Umbilical cord (tissue), 1 donor: ENCODE measurements at regions not wholly inside any gene's neighbourhood (a gene's known extent, or its start where the extent isn't known, plus 50 kb on each side); places are given as distances from the start of the nearest gene placed in this dataset.
"Not testable (repeated sequence)": the region's sequence is repeated elsewhere in the genome, so short reads cannot be mapped to it uniquely, and the experiment has no call there.

Experiments used
- DNase-seq: peaks from one replicate; pipeline ENCODE4 v3.0.0-alpha.2; 2015; ENCODE audit warnings: low spot score

GRCh38 chrY:6091599-6091998 lies 154.4 kb upstream of the TSPY2 start:
- DNase-seq, result not testable (repeated sequence)

GRCh38 chrY:6130689-6131619 lies 115.1 kb upstream of the TSPY2 start:
- peak; percentile 0 for DNase-seq

GRCh38 chrY:6136149-6136548 lies 109.9 kb upstream of the TSPY2 start:
- peak; percentile 22 for DNase-seq
